HEK293T (cell line): ENCODE measurements at regions not wholly inside any gene's neighbourhood (a gene's known extent, or its start where the extent isn't known, plus 50 kb on each side); places are given as distances from the start of the nearest gene placed in this dataset.
"Not testable (repeated sequence)": the region's sequence is repeated elsewhere in the genome, so short reads cannot be mapped to it uniquely, and the experiment has no call there.

Source experiments
- FOXA1 ChIP-seq: fragments of 450-650 bp; IDR thresholded peaks from 2 replicates; pipeline ENCODE4 v1.6.1; 2016; ENCODE audit warnings: mild to moderate bottlenecking
- SP1 ChIP-seq: fragments of 450-650 bp; IDR thresholded peaks from 2 replicates; pipeline ENCODE4 v1.6.1; 2017

DNA sequence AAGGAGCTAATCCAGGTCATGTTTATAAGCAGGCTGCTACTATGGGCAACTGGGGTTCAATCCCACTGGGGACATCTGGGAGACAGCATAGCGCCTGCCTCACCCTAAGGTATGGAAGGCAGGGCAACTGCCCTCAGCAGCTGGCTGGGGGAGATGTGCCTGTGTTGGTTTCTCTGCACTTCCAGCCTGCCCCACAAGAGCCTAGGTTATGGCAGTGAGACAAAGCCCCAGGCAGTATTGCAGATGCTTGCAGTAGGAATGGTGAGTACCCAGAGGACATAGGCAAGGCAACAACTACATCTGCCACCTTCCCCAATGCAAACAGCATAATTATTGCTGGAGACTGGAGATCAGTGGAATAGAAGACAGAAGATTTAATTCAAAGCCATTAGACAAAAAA is 131.8 kb downstream of the NPIPA8 start:
- not testable (repeated sequence) for TF ChIP-seq FOXA1, SP1
